ENCODE measurements at regions not wholly inside any gene's neighbourhood (a gene's known extent, or its start where the extent isn't known, plus 50 kb on each side); places are given as distances from the start of the nearest gene placed in this dataset.

- no peak overlapping the region for H3K4me3 ChIP-seq
- FAIRE-seq (no peak), DNase-seq (ENCODE audit: low read depth, low spot score) (no peak), ATAC-seq (no peak)
- H3K9ac ChIP-seq (ENCODE audit: control insufficient read depth, insufficient read depth, low read length), result no peak overlapping the region
- H3K27ac ChIP-seq (ENCODE audit: control insufficient read depth, insufficient read depth), result no peak overlapping the region
- RAD21 ChIA-PET (ENCODE audit: unreplicated experiment), result no interaction called here
- no peak overlapping the region for H3K4me2 ChIP-seq (ENCODE audit: control insufficient read depth, insufficient read depth)
- no peaks in the 10 kb centered on the region for H3K9me3 ChIP-seq (replicated peaks; ENCODE audit: control insufficient read depth, insufficient read depth, low read length)
- CTCF ChIA-PET, result no interaction called here
- no peaks in the 10 kb centered on the region for H3K79me2 ChIP-seq (ENCODE audit: control insufficient read depth, insufficient read depth, low read length)
- WGBS (ENCODE audit: insufficient coverage, insufficient replicate concordance, low lambda C conversion rate, missing lambda C conversion rate), result 88% methylated on average over 4 of the region's 4 CpGs
- no peaks in the 10 kb centered on the region for H3K27me3 ChIP-seq (replicated peaks in 1 of 2; ENCODE audit: control insufficient read depth in 2 of 2, insufficient read depth in 2 of 2, low read length in 1 of 2)
- SMC1A ChIA-PET (ENCODE audit: uncharacterized antibody, unreplicated experiment), result no interaction called here
- no TSS peak for BruUV-seq (replicated peaks)
- H4K20me1 ChIP-seq (ENCODE audit: control insufficient read depth, insufficient read depth), result no peaks in the 10 kb centered on the region
- no peak overlapping the region for H2AFZ ChIP-seq (ENCODE audit: control insufficient read depth, low read depth, low read length)
- no peaks in the 10 kb centered on the region for H3K36me3 ChIP-seq (ENCODE audit: control insufficient read depth in 2 of 2, insufficient read depth in 2 of 2, low read length in 1 of 2)
- intact Hi-C loops (cut with micrococcal nuclease; ENCODE audit: unreplicated experiment) (no loop called here), in situ Hi-C loops (cut with MboI) (no loop called here)
- H3K4me1 ChIP-seq (ENCODE audit: control insufficient read depth, insufficient read depth, low read length), result no peaks in the 10 kb centered on the region
- POLR2A ChIA-PET, result no interaction called here
- no peak for TF ChIP-seq TCF3 (IDR thresholded peaks at IDR 0.05; ENCODE audit: borderline replicate concordance, insufficient read depth, low read depth, low read length)
- no peak for TF ChIP-seq PML (IDR thresholded peaks at IDR 0.05; ENCODE audit: low read length)
- TF ChIP-seq, protein P1, sequence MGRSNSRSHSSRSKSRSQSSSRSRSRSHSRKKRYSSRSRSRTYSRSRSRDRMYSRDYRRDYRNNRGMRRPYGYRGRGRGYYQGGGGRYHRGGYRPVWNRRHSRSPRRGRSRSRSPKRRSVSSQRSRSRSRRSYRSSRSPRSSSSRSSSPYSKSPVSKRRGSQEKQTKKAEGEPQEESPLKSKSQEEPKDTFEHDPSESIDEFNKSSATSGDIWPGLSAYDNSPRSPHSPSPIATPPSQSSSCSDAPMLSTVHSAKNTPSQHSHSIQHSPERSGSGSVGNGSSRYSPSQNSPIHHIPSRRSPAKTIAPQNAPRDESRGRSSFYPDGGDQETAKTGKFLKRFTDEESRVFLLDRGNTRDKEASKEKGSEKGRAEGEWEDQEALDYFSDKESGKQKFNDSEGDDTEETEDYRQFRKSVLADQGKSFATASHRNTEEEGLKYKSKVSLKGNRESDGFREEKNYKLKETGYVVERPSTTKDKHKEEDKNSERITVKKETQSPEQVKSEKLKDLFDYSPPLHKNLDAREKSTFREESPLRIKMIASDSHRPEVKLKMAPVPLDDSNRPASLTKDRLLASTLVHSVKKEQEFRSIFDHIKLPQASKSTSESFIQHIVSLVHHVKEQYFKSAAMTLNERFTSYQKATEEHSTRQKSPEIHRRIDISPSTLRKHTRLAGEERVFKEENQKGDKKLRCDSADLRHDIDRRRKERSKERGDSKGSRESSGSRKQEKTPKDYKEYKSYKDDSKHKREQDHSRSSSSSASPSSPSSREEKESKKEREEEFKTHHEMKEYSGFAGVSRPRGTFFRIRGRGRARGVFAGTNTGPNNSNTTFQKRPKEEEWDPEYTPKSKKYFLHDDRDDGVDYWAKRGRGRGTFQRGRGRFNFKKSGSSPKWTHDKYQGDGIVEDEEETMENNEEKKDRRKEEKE (IDR thresholded peaks at IDR 0.05), result no peak
- TF ChIP-seq JUND (IDR thresholded peaks at IDR 0.05; ENCODE audit: low read depth, low read length), result no peak
- TF ChIP-seq HSF1 (IDR thresholded peaks at IDR 0.05; ENCODE audit: low read depth, low read length), result no peak
- TF ChIP-seq MXI1 (IDR thresholded peaks at IDR 0.05; ENCODE audit: low read depth, low read length), result no peak
- TF ChIP-seq IKZF2 (IDR thresholded peaks at IDR 0.05), result no peak
- TF ChIP-seq CHD2 (IDR thresholded peaks at IDR 0.05; ENCODE audit: borderline replicate concordance, low read depth, low read length), result no peak
- no peak for TF ChIP-seq BCL3 (IDR thresholded peaks at IDR 0.05; ENCODE audit: borderline replicate concordance, insufficient read depth, low read depth, low read length, poor library complexity, severe bottlenecking)
- no peak for TF ChIP-seq REST (IDR thresholded peaks at IDR 0.05; ENCODE audit: low read depth, low read length)
- no peak for TF ChIP-seq ZNF274 (IDR thresholded peaks at IDR 0.05; ENCODE audit: insufficient read depth, insufficient read length)
These were observed 276.9 kb downstream of the CDH9 start for GRCh38 chr5:26761446-26761845.
